H1 (cell line): ENCODE measurements at regions not wholly inside any gene's neighbourhood (a gene's known extent, or its start where the extent isn't known, plus 50 kb on each side); places are given as distances from the start of the nearest gene placed in this dataset.

Experiments
- CTCF ChIA-PET: fragments of 300-600 bp; sonication (Branson Sonifier 250); formaldehyde crosslinking; loops from one replicate; lab custom pipeline; 2021; ENCODE audit not compliant: partially characterized antibody; lab: Charles Lee
- POLR2A ChIA-PET: fragments of 300-600 bp; sonication (Branson Sonifier 250); formaldehyde crosslinking; loops from one replicate; lab custom pipeline; 2021; ENCODE audit warnings: inconsistent platforms; ENCODE audit not compliant: partially characterized antibody; lab: Charles Lee
- DNase-seq, 2 experiments: peaks; one replicate each; pipeline versions ENCODE4 v3.0.0 to v3.0.0-alpha.2; 2010 to 2022; ENCODE audit warnings: low spot score in 2 of 2, low read depth in 1 of 2, mixed read lengths in 1 of 2
- FAIRE-seq: peaks from 2 replicates; lab custom pipeline; 2011; peaks lifted over from hg19 to GRCh38; lab: Jason Lieb, UNC
- H2AFZ ChIP-seq: 2 replicates; pipeline ENCODE4 v1.8.1; 2012; ENCODE audit warnings: low read length, inconsistent platforms
- H2AK5ac ChIP-seq: 2 replicates; pipeline ENCODE4 v1.6.1; 2013; ENCODE audit warnings: low read depth, low read length
- H2BK120ac ChIP-seq: replicated peaks from 2 replicates; pipeline ENCODE3; 2013; ENCODE audit warnings: low read depth, low read length, inconsistent platforms
- H2BK12ac ChIP-seq: 2 replicates; pipeline ENCODE4 v1.6.1; 2013; ENCODE audit warnings: low read depth, low read length
- H2BK15ac ChIP-seq: 2 replicates; pipeline ENCODE4 v1.6.1; 2013; ENCODE audit warnings: low read length
- H2BK20ac ChIP-seq: 2 replicates; pipeline ENCODE4 v1.6.1; 2013; ENCODE audit warnings: low read length
- H2BK5ac ChIP-seq: 2 replicates; pipeline ENCODE4 v1.6.1; 2013; ENCODE audit warnings: low read depth, low read length
- H3K14ac ChIP-seq: 2 replicates; pipeline ENCODE4 v1.6.1; 2013; ENCODE audit warnings: inconsistent platforms; ENCODE audit not compliant: insufficient read length
- H3K18ac ChIP-seq: 2 replicates; pipeline ENCODE4 v1.6.1; 2013; ENCODE audit warnings: low read length; ENCODE audit errors: extremely low read depth
- H3K23ac ChIP-seq: 2 replicates; pipeline ENCODE4 v1.6.1; 2013; ENCODE audit warnings: inconsistent platforms; ENCODE audit not compliant: insufficient read length
- H3K23me2 ChIP-seq: 2 replicates; pipeline ENCODE4 v1.6.1; 2013; ENCODE audit warnings: low read depth, low read length
- H3K27ac ChIP-seq: 2 replicates; pipeline ENCODE4 v1.6.1; 2011; ENCODE audit warnings: low read depth, low read length, inconsistent platforms
- H3K27me3 ChIP-seq, 4 experiments: replicated peaks in 1 of 4; 1 replicate in 1 of 4; 2 replicates in 3 of 4; pipeline versions ENCODE4 v1.6.1 to v1.8.1; 2011 to 2013; ENCODE audit warnings: low read length in 3 of 4, mild to moderate bottlenecking in 3 of 4, inconsistent platforms in 2 of 4, mixed read lengths in 2 of 4, moderate library complexity in 1 of 4; ENCODE audit not compliant: control insufficient read depth in 3 of 4, insufficient read depth in 3 of 4; ENCODE audit errors: extremely low read depth in 1 of 4
- H3K36me3 ChIP-seq, 4 experiments: 2 replicates each; pipeline versions ENCODE4 v1.6.1 to v1.8.1; 2011 to 2013; ENCODE audit warnings: mild to moderate bottlenecking in 4 of 4, low read length in 3 of 4, moderate library complexity in 2 of 4, control low read depth in 1 of 4, inconsistent platforms in 1 of 4; ENCODE audit not compliant: insufficient read depth in 4 of 4, control insufficient read depth in 2 of 4
- H3K4ac ChIP-seq: replicated peaks from 2 replicates; pipeline ENCODE3; 2013; ENCODE audit warnings: low read length, low read depth, mixed read lengths, inconsistent platforms; ENCODE audit not compliant: insufficient read length
- H3K4me1 ChIP-seq, 4 experiments: replicated peaks in 1 of 4; 1 replicate in 1 of 4; 2 replicates in 3 of 4; pipeline versions ENCODE4 v1.6.1 to v1.8.1; 2011 to 2013; ENCODE audit warnings: low read length in 3 of 4, inconsistent platforms in 2 of 4, mixed read lengths in 1 of 4; ENCODE audit not compliant: insufficient read depth in 4 of 4, control insufficient read depth in 3 of 4
- H3K4me2 ChIP-seq, 2 experiments: 2 replicates each; pipeline versions ENCODE4 v1.6.1 to v1.8.1; 2011 to 2013; ENCODE audit warnings: low read depth in 2 of 2, low read length in 2 of 2, control low read depth in 1 of 2, inconsistent platforms in 1 of 2, mild to moderate bottlenecking in 1 of 2; ENCODE audit not compliant: insufficient read depth in 1 of 2
- H3K4me3 ChIP-seq, 4 experiments: fragments of 200-600, 300-600 bp in 1 of 4; sonication (generic), shearing (Covaris generic), sonication (Bioruptor Twin) in 1 of 4; 2 replicates each; pipeline versions ENCODE4 v1.5.1 to v1.8.1; 2011 to 2016; ENCODE audit warnings: low read length in 4 of 4, low read depth in 3 of 4, control low read depth in 2 of 4, inconsistent platforms in 2 of 4, mild to moderate bottlenecking in 2 of 4, mixed read lengths in 1 of 4, moderate library complexity in 1 of 4; ENCODE audit not compliant: insufficient read depth in 2 of 4; ENCODE audit errors: extremely low read depth in 1 of 4
- H3K56ac ChIP-seq: replicated peaks from 2 replicates; pipeline ENCODE3; 2013; ENCODE audit warnings: low read depth, mild to moderate bottlenecking, mixed read lengths, low read length, inconsistent platforms; ENCODE audit not compliant: insufficient read length
- H3K79me1 ChIP-seq: 2 replicates; pipeline ENCODE4 v1.6.1; 2013; ENCODE audit warnings: low read depth, low read length, control low read depth
- H3K79me2 ChIP-seq, 2 experiments: 2 replicates each; pipeline versions ENCODE4 v1.6.1 to v1.8.1; 2012 to 2013; ENCODE audit warnings: low read length in 2 of 2, mild to moderate bottlenecking in 2 of 2, inconsistent platforms in 1 of 2; ENCODE audit not compliant: insufficient read depth in 2 of 2, control insufficient read depth in 1 of 2
- H3K9ac ChIP-seq, 4 experiments: replicated peaks in 1 of 4; 1 replicate in 1 of 4; 2 replicates in 3 of 4; pipeline versions ENCODE4 v1.6.1 to v1.8.1; 2011 to 2013; ENCODE audit warnings: low read depth in 3 of 4, low read length in 3 of 4, control low read depth in 2 of 4, mild to moderate bottlenecking in 2 of 4, moderate library complexity in 2 of 4, inconsistent platforms in 1 of 4; ENCODE audit errors: extremely low read depth in 1 of 4
- H3K9me3 ChIP-seq, 2 experiments: 2 replicates each; pipeline versions ENCODE4 v1.6.1 to v1.8.1; 2012 to 2013; ENCODE audit warnings: mild to moderate bottlenecking in 2 of 2, moderate library complexity in 2 of 2, control low read depth in 1 of 2, inconsistent platforms in 1 of 2, low read depth in 1 of 2, low read length in 1 of 2, mixed read lengths in 1 of 2; ENCODE audit not compliant: insufficient read depth in 2 of 2
- H4K20me1 ChIP-seq, 2 experiments: replicated peaks in 1 of 2; 2 replicates each; pipeline versions ENCODE3 to v1.8.1; 2011 to 2013; ENCODE audit warnings: inconsistent platforms in 2 of 2, low read length in 2 of 2, mild to moderate bottlenecking in 1 of 2; ENCODE audit not compliant: insufficient read depth in 2 of 2, control insufficient read depth in 1 of 2
- H4K5ac ChIP-seq: 2 replicates; pipeline ENCODE4 v1.6.1; 2013; ENCODE audit warnings: low read length, low read depth, mixed read lengths, inconsistent platforms; ENCODE audit not compliant: insufficient read length
- H4K8ac ChIP-seq: 2 replicates; pipeline ENCODE4 v1.8.0; 2013; ENCODE audit warnings: mild to moderate bottlenecking, moderate library complexity, low read length, inconsistent platforms; ENCODE audit not compliant: insufficient read depth; ENCODE audit errors: extremely low read depth
- H4K91ac ChIP-seq: replicated peaks from 2 replicates; pipeline ENCODE3; 2013; ENCODE audit warnings: low read length, mixed read lengths, inconsistent platforms; ENCODE audit not compliant: insufficient read length
- YY1 ChIP-seq: IDR thresholded peaks from 2 replicates; pipeline ENCODE4 v1.6.1; 2011; ENCODE audit warnings: low read depth, mild to moderate bottlenecking, low read length
- WGBS, 2 experiments: shearing (Covaris generic) in 1 of 2; methylation state at CpG; one replicate each; pipeline versions ENCODE4 v1.1.6 to v1.1.7; 2013 to 2015; ENCODE audit warnings: low lambda C conversion rate in 2 of 2, mixed read lengths in 2 of 2, inconsistent platforms in 1 of 2, low coverage in 1 of 2, missing lambda C conversion rate in 1 of 2; ENCODE audit not compliant: insufficient replicate concordance in 2 of 2, insufficient coverage in 1 of 2, insufficient read length in 1 of 2; ENCODE audit errors: extremely low coverage in 1 of 2, missing lambda C conversion rate in 1 of 2; 5-methylcytosine and 5-hydroxymethylcytosine counted together

GRCh38 chr7:79855172-79855571 is 279.5 kb upstream of the GNAI1 start:
- WGBS, 2 experiments, result 83% methylated on average over 1 of the region's 1 CpG; no CpG with 5 or more reads in 1 of the 2 experiments

More at GRCh38 chr7:79855172-79855571, 279.5 kb upstream of the GNAI1 start:
- no peak overlapping the region for H4K5ac ChIP-seq
- no peak for TF ChIP-seq YY1
- no peak overlapping the region for H2BK15ac ChIP-seq
- no peak overlapping the region for H3K23ac ChIP-seq
- no peak overlapping the region for H3K27ac ChIP-seq
- H2BK5ac ChIP-seq, result no peak overlapping the region
- no peak overlapping the region for H2AFZ ChIP-seq
- no peak overlapping the region for H3K18ac ChIP-seq
- no peak overlapping the region for H2BK120ac ChIP-seq
- ChIA-PET CTCF (interaction anchor here (1.2 kb wide), 2 partner anchors 9 to 353 kb away, joined by 3 to 4 read pairs; no protein-coding TSS in a partner anchor), POLR2A (no interaction called here)
- no peak overlapping the region for H4K8ac ChIP-seq
- no peak overlapping the region for H3K4me2 ChIP-seq
- H3K56ac ChIP-seq, result no peak overlapping the region
- H2AK5ac ChIP-seq, result no peak overlapping the region
- no peak overlapping the region for H3K4me3 ChIP-seq
- no peak overlapping the region for H2BK12ac ChIP-seq
- FAIRE-seq (no peak), DNase-seq (no peak)
- H3K27me3 ChIP-seq, result no peaks in the 10 kb centered on the region
- no peaks in the 10 kb centered on the region for H3K36me3 ChIP-seq
- H3K23me2 ChIP-seq, result no peaks in the 10 kb centered on the region
- H4K91ac ChIP-seq, result no peak overlapping the region
- no peak overlapping the region for H3K9ac ChIP-seq
- H3K4me1 ChIP-seq, result no peaks in the 10 kb centered on the region
- no peak overlapping the region for H2BK20ac ChIP-seq
- H3K79me1 ChIP-seq, result no peaks in the 10 kb centered on the region
- H3K4ac ChIP-seq, result no peak overlapping the region
- no peaks in the 10 kb centered on the region for H3K9me3 ChIP-seq
- H3K14ac ChIP-seq, result no peak overlapping the region
- H3K79me2 ChIP-seq, result no peaks in the 10 kb centered on the region
- H4K20me1 ChIP-seq, result no peaks in the 10 kb centered on the region
